Breast epithelium (tissue), 3 donors: ENCODE measurements at regions not wholly inside any gene's neighbourhood (a gene's known extent, or its start where the extent isn't known, plus 50 kb on each side); places are given as distances from the start of the nearest gene placed in this dataset.

Experiments used
- POLR2AphosphoS5 ChIP-seq, 3 donors: sonication (generic); formaldehyde crosslinking; IDR thresholded peaks; one replicate each; pipeline ENCODE4 v1.6.1; 2017; ENCODE audit warnings: antibody characterized with exemption in 3 of 3
- TF ChIP-seq, protein P1 (sequence below), 3 donors: fragments of 450-650 bp; IDR thresholded peaks; one replicate each; pipeline ENCODE4 v1.5.1; 2016 to 2017; ENCODE audit warnings: antibody characterized with exemption in 3 of 3, mild to moderate bottlenecking in 3 of 3, moderate library complexity in 3 of 3

DNA sequence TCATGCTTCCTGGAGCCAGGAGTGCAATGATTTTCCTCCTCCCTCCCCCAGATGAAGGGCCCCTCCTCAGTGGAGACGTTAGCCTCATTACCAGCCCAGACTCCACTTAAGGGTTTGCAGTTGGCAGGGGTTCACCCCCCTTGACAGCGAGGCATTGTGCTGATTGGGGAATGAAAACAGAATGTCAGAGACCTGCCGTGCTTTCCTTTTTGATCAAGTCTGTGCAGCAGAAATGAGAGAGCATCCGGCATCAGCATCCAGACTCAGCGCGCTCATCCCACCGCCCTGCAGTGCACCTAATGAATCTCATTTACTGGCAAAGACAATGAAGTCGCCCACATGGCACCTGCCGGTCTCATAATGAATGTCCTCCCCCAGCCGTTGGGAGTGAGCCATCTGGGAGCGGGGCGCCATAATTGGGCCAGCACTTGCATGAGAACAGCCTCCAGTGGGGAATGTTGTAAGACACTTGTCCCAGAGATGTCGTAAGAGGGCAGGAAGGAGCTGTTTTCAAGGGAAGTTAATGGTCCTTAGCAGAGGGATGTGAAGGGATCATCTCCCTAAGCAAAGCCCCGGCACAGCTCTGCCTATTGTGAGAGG, 98.3 kb upstream of the UQCRFS1 start:
- TF ChIP-seq, protein P1, sequence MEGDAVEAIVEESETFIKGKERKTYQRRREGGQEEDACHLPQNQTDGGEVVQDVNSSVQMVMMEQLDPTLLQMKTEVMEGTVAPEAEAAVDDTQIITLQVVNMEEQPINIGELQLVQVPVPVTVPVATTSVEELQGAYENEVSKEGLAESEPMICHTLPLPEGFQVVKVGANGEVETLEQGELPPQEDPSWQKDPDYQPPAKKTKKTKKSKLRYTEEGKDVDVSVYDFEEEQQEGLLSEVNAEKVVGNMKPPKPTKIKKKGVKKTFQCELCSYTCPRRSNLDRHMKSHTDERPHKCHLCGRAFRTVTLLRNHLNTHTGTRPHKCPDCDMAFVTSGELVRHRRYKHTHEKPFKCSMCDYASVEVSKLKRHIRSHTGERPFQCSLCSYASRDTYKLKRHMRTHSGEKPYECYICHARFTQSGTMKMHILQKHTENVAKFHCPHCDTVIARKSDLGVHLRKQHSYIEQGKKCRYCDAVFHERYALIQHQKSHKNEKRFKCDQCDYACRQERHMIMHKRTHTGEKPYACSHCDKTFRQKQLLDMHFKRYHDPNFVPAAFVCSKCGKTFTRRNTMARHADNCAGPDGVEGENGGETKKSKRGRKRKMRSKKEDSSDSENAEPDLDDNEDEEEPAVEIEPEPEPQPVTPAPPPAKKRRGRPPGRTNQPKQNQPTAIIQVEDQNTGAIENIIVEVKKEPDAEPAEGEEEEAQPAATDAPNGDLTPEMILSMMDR (IDR thresholded peaks at IDR 0.05): no peak
- no peak for TF ChIP-seq POLR2AphosphoS5 (IDR thresholded peaks at IDR 0.05)
